Smooth muscle cell (in vitro differentiated cells): ENCODE measurements at regions not wholly inside any gene's neighbourhood (a gene's known extent, or its start where the extent isn't known, plus 50 kb on each side); places are given as distances from the start of the nearest gene placed in this dataset.

Experiments
- DNase-seq: peaks from one replicate; lab custom pipeline; 2025; ENCODE audit not compliant: unreplicated experiment; lab: John Stamatoyannopoulos, UW
- H2AFZ ChIP-seq: fragments of 200-600 bp; sonication (generic); 2 replicates; pipeline ENCODE4 v1.6.0; 2016; ENCODE audit warnings: antibody characterized with exemption, low read depth, mild to moderate bottlenecking
- H3F3A ChIP-seq: fragments of 200-600 bp; sonication (generic); 2 replicates; pipeline ENCODE4 v1.6.0; 2017; ENCODE audit warnings: antibody characterized with exemption, low read depth
- H3K27ac ChIP-seq: fragments of 200-600 bp; sonication (generic); 2 replicates; pipeline ENCODE4 v1.5.1; 2016; ENCODE audit warnings: low read depth, mild to moderate bottlenecking
- H3K27me3 ChIP-seq: fragments of 200-600 bp; sonication (generic); 2 replicates; pipeline ENCODE4 v1.6.1; 2016; ENCODE audit warnings: low read depth, mild to moderate bottlenecking
- H3K36me3 ChIP-seq: fragments of 200-600 bp; sonication (generic); 2 replicates; pipeline ENCODE4 v1.5.1; 2016; ENCODE audit warnings: low read depth
- H3K4me1 ChIP-seq: fragments of 200-600 bp; sonication (generic); 2 replicates; pipeline ENCODE4 v1.5.1; 2016; ENCODE audit warnings: low read depth
- H3K4me2 ChIP-seq: fragments of 200-600 bp; sonication (generic); 2 replicates; pipeline ENCODE4 v1.6.0; 2016; ENCODE audit warnings: mild to moderate bottlenecking
- H3K4me3 ChIP-seq: fragments of 200-600 bp; sonication (generic); 2 replicates; pipeline ENCODE4 v1.5.1; 2016; ENCODE audit warnings: mild to moderate bottlenecking
- H3K79me2 ChIP-seq: fragments of 200-600 bp; sonication (generic); 2 replicates; pipeline ENCODE4 v1.6.0; 2016; ENCODE audit warnings: low read depth, mild to moderate bottlenecking
- H3K9ac ChIP-seq: fragments of 200-600 bp; sonication (generic); 2 replicates; pipeline ENCODE4 v1.6.0; 2016; ENCODE audit warnings: low read depth
- H3K9me3 ChIP-seq: fragments of 200-600 bp; sonication (generic); replicated peaks from 2 replicates; pipeline ENCODE4 v1.5.1; 2016; ENCODE audit warnings: low read depth
- H4K20me1 ChIP-seq: fragments of 200-600 bp; sonication (generic); 2 replicates; pipeline ENCODE4 v1.6.0; 2016; ENCODE audit warnings: low read depth
- CTCF ChIP-seq: fragments of 200-600 bp; sonication (generic); IDR thresholded peaks from 2 replicates; pipeline ENCODE4 v1.5.1; 2017; ENCODE audit warnings: borderline replicate concordance, mild to moderate bottlenecking, antibody characterized with exemption; ENCODE audit not compliant: insufficient read depth, poor library complexity, severe bottlenecking
- WGBS: methylation state at CpG from one replicate; pipeline ENCODE4 v1.1.7; 2016; ENCODE audit warnings: low lambda C conversion rate; 5-methylcytosine and 5-hydroxymethylcytosine counted together

GRCh38 chr4:128590773-128591172, 218.7 kb upstream of the JADE1 start:
- Histone ChIP-seq H3K9ac (no peak overlapping the region), H3F3A (no peaks in the 10 kb centered on the region), H3K79me2 (no peaks in the 10 kb centered on the region), H4K20me1 (no peaks in the 10 kb centered on the region), H3K27ac (no peak overlapping the region), H3K4me3 (no peak overlapping the region), H3K9me3 (no peaks in the 10 kb centered on the region), H3K4me2 (no peak overlapping the region), H3K36me3 (no peaks in the 10 kb centered on the region), H3K4me1 (no peaks in the 10 kb centered on the region), H2AFZ (no peak overlapping the region), H3K27me3 (no peaks in the 10 kb centered on the region)
- DNase-seq, result no peak
- WGBS, result 94% methylated on average over 3 of the region's 3 CpGs
- no peak for TF ChIP-seq CTCF

GRCh38 chr4:128590034-128590740, 219.3 kb upstream of the JADE1 start:
- H3K9ac ChIP-seq, result no peak overlapping the region
- no peak for DNase-seq
- H3F3A ChIP-seq, result no peaks in the 10 kb centered on the region
- no peak overlapping the region for H3K27ac ChIP-seq
- H2AFZ ChIP-seq, result no peak overlapping the region
- no peak overlapping the region for H3K4me3 ChIP-seq
- H3K9me3 ChIP-seq, result no peaks in the 10 kb centered on the region
- no peaks in the 10 kb centered on the region for H4K20me1 ChIP-seq
- 75% methylated on average over 9 of the region's 9 CpGs for WGBS
- H3K36me3 ChIP-seq, result no peaks in the 10 kb centered on the region
- no peaks in the 10 kb centered on the region for H3K79me2 ChIP-seq
- no peak for TF ChIP-seq CTCF
- no peaks in the 10 kb centered on the region for H3K27me3 ChIP-seq
- no peak overlapping the region for H3K4me2 ChIP-seq
- no peaks in the 10 kb centered on the region for H3K4me1 ChIP-seq

- no peaks in the 10 kb centered on the region for H3K27me3 ChIP-seq
- no peaks in the 10 kb centered on the region for H3K36me3 ChIP-seq
- no peaks in the 10 kb centered on the region for H3F3A ChIP-seq
- no peak for DNase-seq
- H4K20me1 ChIP-seq, result no peaks in the 10 kb centered on the region
- no peaks in the 10 kb centered on the region for H3K79me2 ChIP-seq
- no peaks in the 10 kb centered on the region for H3K9me3 ChIP-seq
- no peak for TF ChIP-seq CTCF
- H3K9ac ChIP-seq, result no peak overlapping the region
- no peak overlapping the region for H3K4me2 ChIP-seq
- no peaks in the 10 kb centered on the region for H3K4me1 ChIP-seq
- no peak overlapping the region for H3K27ac ChIP-seq
- no peak overlapping the region for H2AFZ ChIP-seq
- H3K4me3 ChIP-seq, result no peak overlapping the region
- WGBS, result 89% methylated on average over 4 of the region's 4 CpGs
These were observed 220.0 kb upstream of the JADE1 start for GRCh38 chr4:128589384-128589965.

GRCh38 chr4:128587382-128587781, 222.1 kb upstream of the JADE1 start:
- Histone ChIP-seq H3K27ac (no peak overlapping the region), H3K36me3 (no peaks in the 10 kb centered on the region), H3K9me3 (no peaks in the 10 kb centered on the region), H2AFZ (no peak overlapping the region), H3K4me3 (no peak overlapping the region), H3K79me2 (no peaks in the 10 kb centered on the region), H3K9ac (no peak overlapping the region), H3F3A (no peaks in the 10 kb centered on the region), H3K4me1 (no peaks in the 10 kb centered on the region), H4K20me1 (no peaks in the 10 kb centered on the region), H3K4me2 (no peak overlapping the region), H3K27me3 (no peaks in the 10 kb centered on the region)
- WGBS, result 94% methylated on average over 5 of the region's 5 CpGs
- no peak for TF ChIP-seq CTCF
- no peak for DNase-seq
